ENCODE measurements at regions not wholly inside any gene's neighbourhood (a gene's known extent, or its start where the extent isn't known, plus 50 kb on each side); places are given as distances from the start of the nearest gene placed in this dataset.

DNA sequence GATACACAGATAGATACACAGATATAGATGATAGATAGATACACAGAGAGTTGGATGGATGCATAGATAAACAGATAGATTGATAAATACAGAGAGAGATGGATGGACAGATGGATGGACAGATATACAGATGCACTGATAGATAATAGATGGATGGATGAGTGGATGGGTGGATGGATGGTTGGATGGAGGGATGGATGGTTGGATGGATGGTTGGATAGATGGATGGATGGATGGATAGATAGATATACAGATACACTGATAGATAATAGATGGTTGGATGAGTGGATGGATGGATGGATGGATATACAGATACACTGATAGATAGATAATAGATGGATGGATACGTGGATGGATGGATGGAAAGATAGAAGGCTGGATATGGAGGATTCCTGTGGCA, 290.0 kb upstream of the SHH start:
- TF ChIP-seq, protein P1, sequence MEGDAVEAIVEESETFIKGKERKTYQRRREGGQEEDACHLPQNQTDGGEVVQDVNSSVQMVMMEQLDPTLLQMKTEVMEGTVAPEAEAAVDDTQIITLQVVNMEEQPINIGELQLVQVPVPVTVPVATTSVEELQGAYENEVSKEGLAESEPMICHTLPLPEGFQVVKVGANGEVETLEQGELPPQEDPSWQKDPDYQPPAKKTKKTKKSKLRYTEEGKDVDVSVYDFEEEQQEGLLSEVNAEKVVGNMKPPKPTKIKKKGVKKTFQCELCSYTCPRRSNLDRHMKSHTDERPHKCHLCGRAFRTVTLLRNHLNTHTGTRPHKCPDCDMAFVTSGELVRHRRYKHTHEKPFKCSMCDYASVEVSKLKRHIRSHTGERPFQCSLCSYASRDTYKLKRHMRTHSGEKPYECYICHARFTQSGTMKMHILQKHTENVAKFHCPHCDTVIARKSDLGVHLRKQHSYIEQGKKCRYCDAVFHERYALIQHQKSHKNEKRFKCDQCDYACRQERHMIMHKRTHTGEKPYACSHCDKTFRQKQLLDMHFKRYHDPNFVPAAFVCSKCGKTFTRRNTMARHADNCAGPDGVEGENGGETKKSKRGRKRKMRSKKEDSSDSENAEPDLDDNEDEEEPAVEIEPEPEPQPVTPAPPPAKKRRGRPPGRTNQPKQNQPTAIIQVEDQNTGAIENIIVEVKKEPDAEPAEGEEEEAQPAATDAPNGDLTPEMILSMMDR (conservative IDR thresholded peaks at IDR 0.05; ENCODE audit: low read depth, low read length): no peak
- no peak for TF ChIP-seq EZH2 (IDR thresholded peaks at IDR 0.05; ENCODE audit: borderline replicate concordance, low read depth, low read length, poor library complexity, severe bottlenecking)
